HG03575 (cell line): ENCODE measurements at regions not wholly inside any gene's neighbourhood (a gene's known extent, or its start where the extent isn't known, plus 50 kb on each side); places are given as distances from the start of the nearest gene placed in this dataset.

Source experiments
- ATAC-seq: cut with Tn5 transposase; IDR thresholded peaks from one replicate; pipeline ENCODE4 v1.9.1; 2021; ENCODE audit not compliant: unreplicated experiment, insufficient number of reproducible peaks, low FRiP score; ENCODE audit errors: extremely low read depth

DNA sequence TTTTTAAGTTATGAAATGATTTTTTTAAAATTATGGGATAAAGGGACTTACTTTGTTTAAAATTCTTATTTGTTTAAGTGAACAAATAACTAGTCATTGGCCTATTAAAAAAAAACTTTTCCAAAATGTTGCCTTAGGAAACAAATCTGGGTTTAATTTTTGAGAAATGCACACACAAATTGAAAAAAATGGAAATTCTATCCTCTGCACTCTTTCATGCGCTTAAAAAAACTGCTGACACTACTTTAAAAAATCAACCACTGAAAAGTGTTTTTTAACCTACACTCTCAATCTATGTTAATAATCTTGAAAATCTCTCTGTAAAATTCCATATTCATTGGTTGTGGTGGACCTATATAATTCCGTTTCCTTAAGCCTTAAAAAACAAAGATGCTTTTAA is 163.4 kb upstream of the DAB2 start:
- no peak for ATAC-seq

DNA sequence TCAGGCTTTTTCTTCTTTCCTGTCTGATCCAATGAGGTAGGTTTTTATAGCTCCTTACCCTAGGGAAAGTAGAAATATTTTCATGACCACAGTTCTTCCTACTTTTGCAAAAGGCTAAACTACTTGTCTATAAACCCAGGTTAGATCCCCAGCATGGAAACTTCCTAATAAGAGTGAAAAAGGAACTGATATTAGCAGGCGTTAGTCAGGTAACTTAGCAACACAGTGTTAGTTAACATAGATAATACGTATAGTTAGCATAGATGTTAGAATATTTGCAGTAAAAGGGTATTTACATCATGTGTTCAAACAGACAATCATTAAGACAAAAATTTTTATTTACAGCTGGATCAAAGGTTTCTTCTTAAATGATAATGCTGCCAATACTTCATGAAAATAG is 162.9 kb upstream of the DAB2 start:
- ATAC-seq, result no peak

DNA sequence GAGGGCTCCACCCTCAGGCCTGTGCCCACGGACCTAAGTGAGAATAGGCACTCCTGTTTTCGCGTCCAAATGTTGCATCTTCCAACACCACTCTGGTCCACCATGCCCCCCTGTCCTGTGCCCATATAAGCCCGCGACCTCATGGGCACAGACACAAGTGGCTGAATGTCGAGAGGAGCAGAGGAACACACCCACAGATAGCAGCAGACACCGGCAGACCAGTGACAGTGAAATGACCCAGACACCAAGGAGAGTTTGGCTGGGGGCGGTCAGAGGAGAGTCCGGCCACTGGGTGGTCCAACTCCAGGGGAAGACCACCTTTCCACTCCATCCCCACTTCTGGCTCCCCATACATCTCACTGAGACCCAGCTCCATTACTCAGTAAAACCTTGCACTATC is 161.4 kb upstream of the DAB2 start:
- no peak for ATAC-seq

DNA sequence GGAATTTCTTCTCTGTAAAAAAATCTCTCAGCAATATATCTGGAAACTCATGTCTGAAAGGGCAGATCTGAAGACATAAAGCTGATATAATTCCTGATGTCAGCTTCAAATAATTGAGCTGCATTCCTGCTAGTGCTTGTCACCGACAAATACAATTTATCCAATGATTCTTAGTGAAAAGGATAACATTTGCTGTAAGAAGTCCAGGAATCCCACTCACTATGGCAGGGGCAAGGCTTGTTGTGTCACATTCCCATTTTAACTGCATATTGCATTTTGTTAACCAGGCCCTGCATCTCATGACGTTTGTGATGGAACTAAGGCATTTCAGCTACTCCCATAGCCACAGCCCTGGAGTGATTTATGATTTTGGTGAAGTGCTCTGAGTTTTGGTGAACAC is 160.1 kb upstream of the DAB2 start:
- no peak for ATAC-seq

DNA sequence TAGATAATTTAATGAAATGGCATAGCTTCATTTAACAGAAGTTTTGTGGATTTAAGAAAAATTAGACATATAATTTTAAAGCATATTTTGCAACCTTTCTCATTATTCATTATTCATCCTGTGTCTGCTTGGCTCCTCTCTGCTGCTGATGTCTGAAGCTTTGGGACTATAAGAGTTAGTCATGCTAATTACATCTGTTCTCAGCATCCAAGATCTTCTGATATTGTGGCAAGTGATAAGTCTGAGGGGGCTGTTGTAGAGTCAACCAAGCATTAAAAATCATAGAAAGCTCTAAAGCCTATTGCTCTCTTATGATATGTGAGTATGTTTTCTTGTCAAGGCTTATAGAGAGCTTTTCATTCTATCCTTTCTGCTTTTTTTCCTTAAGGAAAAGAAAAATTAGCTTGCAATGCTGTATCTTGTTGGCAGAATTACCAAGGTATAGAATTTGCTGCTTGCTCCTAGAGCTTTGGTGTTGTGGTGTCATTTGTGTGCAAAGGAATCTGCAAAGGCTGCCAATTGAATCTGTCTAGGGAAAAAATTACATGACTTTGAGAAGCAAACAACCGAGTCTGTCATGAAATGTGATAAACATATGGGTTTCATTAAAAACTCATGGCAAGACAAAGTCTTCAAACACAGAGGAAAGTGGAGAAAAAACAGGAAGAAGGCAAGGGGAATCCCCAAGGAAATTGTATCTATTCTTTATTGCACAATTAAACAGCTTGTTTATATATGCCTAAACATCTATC is 156.1 kb upstream of the DAB2 start:
- no peak for ATAC-seq

DNA sequence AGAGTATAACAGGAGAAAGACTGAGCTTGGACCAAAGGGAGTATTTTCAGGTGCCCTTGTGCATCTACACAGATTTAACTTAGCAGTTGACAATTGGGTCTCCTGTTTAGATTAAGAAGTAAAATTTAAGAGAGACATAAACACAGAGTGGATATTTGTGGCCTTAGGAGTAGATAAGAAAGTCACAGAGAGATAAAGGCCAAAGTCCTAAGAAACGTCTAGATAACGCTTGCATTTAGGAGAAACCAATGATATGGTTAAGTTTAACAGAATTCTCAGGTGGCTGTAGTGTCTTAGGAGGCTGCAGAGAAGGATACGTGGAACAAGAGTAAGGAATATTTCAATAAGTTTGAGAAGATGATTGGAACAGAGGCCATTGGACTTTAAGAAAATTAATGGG is 155.0 kb upstream of the DAB2 start:
- no peak for ATAC-seq

DNA sequence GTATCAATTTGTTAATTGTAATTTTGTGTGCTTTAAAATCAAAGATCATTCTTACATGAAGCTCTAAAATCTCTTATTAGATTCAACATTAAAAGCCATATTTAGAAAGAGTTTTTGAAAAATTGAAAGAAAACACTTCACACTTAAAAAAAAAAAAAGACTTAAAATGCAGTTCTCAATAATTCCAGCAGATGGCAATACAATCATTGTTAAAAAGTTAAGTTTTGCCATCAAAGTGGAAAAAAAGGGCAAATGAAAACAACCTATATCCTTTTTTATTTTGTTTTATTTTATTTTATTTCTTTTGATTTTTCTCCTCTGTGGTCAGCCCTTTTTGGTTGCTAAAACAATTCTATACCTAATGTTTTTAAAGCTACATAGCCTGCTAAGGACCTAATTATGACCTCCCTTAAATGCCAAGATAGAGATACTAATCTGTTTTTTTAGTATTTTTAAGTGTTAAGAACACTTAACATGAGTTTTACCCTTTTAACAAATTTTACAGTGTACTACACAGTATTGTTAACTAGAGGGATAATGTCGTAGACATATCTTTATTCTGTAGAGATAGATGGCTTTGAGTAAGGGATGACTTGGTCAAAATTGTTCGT is 154.2 kb upstream of the DAB2 start:
- no peak for ATAC-seq

DNA sequence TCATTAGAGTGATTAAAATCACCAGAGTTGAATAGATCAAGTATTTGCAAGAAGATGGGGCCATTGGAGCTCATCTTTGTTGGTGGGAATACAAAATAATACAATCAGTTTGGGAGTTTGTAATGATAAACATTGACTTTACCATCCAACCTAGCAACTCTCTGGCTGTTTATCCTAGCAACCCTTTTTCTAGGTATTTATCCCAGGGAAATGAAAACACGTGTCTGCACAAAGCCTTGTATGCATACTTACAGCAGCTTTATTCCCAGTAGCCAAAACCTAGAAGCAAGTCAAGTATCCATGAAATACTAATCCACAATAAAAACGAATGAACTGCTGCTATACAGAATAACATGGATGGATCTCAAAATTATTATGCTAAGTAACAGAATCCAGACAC is 152.7 kb upstream of the DAB2 start:
- no peak for ATAC-seq

DNA sequence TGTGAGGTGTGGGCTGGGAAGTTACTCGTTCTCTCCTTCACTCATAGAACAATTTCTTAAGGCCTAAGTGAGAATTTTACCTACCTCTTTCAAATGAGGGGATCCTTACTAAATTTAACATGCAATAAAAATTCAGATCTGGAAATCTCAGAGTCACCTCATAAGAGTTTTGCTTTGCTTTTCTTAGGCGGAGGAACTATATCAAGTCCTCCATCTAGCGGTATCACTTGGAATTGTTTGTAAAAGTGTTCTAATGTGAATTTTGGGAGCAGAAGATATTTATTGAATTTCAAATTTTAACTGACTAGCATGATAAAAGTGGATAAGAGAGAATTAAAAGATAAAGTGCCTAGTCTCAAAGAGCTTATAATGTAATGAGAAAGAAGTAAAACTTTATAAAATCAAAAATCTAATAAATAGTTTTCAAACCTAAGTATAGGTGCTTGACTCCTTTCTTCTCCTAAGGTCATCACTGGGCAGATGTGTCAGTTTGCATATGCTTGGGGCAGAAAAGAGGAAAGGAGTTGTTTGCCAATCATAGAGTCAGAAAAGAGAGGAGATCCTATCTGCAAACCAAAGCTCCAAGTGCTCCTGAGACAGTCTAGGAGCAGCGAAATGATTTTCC is 145.7 kb upstream of the DAB2 start:
- no peak for ATAC-seq

DNA sequence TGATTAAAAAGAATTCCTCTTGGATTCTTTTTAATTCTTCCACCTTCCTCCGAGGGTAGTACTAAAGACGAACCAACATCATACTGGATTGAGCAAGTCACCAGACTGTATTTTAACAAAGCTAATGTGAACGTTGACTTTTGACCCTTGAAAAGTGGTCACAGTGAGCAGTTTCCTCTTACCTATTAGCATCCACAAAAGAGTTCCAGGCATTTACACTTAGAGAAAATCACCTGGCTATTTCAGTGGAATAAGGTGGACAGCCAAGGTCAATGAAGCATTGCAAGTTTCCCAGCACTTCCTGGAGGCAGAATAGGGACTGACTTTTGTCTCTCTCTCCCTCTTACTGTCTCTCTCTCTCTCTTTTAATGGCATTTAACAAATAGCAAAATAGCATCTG is 145.1 kb upstream of the DAB2 start:
- ATAC-seq, result no peak

DNA sequence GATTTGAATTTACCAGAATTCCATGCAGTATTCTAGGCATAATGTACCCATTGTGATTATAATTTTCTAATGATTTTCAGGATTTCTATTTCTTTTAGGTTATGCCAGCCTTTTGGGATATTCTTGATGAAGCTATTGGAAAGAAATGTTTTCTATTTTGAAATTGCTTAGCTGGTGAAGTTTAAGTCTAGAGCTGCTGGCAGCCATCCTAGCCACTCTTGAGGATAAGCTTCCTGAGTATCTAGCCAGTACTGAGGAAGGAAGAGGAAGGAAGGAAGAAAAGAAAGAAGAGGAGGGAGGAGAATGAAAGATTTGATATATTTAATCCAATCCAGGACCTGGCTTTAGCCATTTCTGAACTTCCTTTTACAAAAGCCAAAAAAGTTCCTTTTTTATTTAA is 142.1 kb upstream of the DAB2 start:
- no peak for ATAC-seq

DNA sequence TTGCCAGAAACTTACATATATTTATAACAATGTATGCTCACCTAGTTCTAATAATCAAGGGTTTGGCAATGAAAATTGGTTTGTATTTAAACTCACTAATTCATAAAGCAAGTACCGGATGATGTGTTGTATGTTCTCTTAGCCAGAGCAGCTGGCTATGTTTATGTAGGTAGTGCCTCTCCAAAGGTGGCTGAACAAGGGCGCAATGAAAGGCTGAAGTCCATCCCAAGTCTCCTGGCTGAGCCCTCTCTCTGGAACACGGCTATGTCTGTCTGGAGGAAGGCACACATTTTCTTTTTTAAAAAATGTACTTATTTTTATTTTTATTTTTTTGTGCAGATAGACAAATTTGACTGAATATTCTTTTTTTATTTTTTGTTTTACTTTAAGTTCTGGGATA is 141.2 kb upstream of the DAB2 start:
- ATAC-seq, result no peak

DNA sequence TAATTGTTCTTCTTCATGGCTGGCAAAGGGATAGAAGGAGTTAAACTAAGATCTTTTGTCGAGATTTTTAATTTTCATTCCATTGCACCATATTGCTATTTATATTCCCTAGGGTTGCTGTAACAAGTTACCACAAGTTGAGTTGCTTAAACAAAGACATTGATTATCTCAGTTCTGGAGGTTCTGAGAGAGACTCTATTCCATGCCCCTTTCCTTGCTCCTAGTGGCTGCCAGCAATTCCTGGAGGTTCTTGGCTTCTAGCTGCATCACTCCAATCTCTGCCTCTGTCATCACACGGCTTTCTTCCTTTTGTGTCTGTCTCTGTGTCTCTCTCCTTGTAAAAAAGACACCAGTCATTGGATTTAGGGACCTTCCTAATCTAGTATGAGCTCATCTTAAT is 136.6 kb upstream of the DAB2 start:
- ATAC-seq, result no peak

DNA sequence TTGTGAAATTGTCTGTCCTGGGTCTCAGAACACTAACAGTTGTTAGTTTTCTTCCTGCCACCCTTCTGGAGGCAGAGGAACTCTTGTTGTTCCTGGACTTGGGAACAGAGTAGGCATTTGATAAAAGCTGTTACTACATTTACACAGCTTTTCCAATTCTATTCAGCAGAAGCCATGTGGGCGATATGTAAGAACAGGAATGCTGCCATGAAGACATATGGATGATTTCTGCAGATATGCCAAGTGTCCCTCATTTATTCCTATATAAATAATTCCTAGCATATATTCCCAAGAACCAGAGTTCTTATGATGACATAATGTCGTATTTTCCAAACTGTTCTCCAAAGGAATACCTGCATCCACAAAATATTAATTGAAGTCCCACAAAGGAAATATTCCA is 135.9 kb upstream of the DAB2 start:
- no peak for ATAC-seq

DNA sequence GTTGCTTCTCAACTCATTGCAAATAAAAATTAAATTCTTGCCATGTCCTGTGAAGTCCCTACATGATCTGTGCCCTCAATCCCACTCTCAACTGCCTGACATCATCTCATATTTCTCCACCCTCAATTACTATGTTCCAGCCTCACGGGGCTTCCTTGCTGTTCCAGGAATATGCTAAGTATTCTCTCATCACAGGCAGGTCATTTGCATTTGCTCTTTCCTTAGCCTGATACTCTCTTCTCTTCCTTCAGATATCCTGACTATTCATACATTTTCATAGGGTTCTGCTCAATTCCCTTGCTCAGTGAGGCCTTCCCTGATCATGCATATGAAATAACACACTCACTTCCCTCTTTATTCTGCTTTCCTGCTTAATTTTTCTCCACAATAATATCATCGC is 135.1 kb upstream of the DAB2 start:
- ATAC-seq, result no peak

DNA sequence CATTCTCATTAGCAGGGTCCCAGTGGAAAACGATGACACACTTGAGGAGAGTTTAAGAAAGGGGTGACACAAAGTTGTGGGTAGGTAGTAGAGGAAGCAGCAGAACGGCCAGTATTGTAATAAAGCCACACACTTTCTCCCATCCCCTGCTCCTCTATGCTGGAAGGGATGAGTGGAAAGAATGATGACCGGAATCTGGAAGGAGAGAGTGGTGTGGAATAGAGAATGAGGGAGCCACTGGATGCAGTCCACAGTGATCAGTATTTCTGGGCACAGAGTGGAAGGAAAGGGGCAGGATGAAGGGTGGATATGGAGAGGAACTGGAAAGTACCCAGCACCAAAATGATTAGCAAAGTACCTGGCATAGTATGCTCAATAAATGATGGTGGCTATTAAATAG is 133.8 kb upstream of the DAB2 start:
- ATAC-seq, result no peak

DNA sequence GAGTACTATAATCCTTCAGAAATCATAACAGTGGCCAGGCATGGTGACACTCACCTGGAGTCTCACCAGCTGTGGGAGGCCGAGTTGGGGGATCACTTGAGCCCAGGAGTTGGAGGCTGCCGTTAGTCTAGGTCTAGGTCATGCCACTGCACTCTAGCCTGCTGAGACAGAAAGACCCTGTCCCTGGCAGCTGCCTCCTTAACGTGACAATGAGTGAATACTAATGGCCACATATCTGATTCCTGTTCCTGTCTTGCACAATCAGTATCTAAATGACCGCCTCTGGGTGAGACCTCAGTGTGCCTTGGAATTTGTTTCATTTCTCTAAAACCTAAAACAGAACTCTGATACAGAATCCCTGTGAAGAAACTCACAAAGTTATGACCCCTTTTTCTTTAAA is 131.0 kb upstream of the DAB2 start:
- no peak for ATAC-seq

DNA sequence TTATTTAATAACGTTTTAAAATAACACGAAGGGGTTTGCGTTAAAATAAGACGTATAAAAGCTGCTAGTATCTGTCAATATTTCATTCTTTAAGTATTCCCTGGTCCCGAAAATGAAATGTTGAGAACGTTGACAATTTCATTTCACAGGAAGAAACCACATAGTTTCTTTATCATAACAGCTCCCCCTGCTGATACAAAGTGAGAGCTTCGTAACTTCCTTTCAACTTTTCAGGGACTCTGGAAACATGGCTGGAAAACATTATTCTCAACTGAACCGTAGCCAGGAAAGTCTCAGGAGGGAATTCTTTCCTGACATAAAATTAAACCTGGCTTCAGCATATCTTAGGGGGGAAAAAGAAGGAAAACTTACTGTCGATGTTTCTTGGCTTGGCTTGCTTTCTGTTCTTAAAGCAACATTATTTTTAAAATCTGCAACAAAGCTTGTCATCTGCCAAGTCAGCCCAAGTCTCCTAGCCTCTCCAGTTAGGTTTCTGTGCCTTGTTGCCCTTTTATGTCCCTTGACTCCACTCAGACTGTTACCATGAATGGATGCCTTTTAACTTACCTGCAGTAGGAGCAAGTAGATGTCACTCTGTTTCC is 122.9 kb upstream of the DAB2 start:
- no peak for ATAC-seq

DNA sequence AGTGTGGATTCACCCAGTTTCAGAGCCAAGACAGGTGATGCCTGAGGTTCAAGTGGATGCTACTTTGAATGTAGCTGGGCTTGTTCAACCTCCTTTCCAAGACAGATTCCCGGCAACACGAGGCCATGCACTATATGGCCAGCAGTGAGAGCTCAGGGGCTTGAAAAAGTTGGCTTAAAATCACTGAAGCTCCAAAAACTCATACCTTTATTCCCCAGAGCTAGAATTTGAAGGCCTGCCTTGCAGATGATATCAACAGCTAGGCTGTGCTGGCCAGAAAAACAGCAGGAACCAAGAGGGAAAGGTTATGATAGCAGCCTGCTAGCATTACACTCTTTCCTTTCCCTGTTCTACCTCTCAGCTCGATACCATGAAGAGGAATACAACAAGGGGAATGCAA is 120.2 kb upstream of the DAB2 start:
- no peak for ATAC-seq

DNA sequence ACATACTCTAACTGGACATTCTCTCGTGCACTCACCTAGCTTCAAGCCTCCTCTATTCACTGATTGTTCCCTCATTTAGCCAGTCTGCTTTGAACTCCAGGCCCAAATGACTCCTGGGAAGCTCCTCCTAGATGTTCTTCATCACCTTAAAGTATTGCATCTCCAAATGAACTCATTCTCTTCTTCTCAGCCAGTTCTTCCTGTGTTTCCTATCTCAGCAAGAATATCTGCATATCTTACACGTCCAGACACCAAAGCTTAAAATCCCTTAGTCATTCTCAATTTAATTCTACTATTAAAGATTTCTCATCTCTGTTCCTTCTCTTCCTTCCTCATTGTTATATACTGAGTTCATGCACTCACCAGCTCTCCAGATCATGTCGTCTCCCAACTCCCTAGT is 118.6 kb upstream of the DAB2 start:
- ATAC-seq, result no peak
